ENCODE measurements at regions not wholly inside any gene's neighbourhood (a gene's known extent, or its start where the extent isn't known, plus 50 kb on each side); places are given as distances from the start of the nearest gene placed in this dataset.
"Not testable (repeated sequence)": the region's sequence is repeated elsewhere in the genome, so short reads cannot be mapped to it uniquely, and the experiment has no call there.

DNA sequence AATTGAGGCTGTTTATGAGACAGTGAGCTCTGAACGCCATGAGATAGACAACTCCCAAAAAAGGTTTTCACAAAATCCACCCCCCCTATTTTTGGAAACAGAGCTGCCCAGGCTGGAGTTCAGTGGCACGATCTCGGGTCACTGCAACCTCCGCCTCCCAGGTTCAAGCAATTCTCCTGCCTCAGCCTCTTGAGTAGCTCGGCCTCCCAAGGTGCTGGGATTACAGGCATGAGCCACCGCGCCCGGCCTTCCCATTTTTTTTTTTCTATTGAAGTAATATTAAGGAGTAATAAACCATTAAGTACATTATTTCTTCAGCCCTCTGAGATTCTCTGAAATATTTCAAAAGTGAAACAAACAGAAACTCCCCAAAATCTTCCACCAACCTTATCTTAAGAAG, 252.8 kb upstream of the NETO1 start:
- no peak overlapping the region for H3K27ac ChIP-seq (ENCODE audit: low read depth, low read length)
- no peak for DNase-seq (ENCODE audit: low read depth, low spot score)
- H3K4me3 ChIP-seq (ENCODE audit: low read depth, low read length): no peak overlapping the region
- TF ChIP-seq, protein P1, sequence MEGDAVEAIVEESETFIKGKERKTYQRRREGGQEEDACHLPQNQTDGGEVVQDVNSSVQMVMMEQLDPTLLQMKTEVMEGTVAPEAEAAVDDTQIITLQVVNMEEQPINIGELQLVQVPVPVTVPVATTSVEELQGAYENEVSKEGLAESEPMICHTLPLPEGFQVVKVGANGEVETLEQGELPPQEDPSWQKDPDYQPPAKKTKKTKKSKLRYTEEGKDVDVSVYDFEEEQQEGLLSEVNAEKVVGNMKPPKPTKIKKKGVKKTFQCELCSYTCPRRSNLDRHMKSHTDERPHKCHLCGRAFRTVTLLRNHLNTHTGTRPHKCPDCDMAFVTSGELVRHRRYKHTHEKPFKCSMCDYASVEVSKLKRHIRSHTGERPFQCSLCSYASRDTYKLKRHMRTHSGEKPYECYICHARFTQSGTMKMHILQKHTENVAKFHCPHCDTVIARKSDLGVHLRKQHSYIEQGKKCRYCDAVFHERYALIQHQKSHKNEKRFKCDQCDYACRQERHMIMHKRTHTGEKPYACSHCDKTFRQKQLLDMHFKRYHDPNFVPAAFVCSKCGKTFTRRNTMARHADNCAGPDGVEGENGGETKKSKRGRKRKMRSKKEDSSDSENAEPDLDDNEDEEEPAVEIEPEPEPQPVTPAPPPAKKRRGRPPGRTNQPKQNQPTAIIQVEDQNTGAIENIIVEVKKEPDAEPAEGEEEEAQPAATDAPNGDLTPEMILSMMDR (IDR thresholded peaks at IDR 0.05; ENCODE audit: low read depth, low read length): no peak
- H3K27me3 ChIP-seq (ENCODE audit: control insufficient read depth, insufficient read depth, low read length): no peaks in the 10 kb centered on the region
- ChIA-PET CTCF (interaction anchor here (0.6 to 0.8 kb wide), 2 partner anchors 9 to 15 kb away, joined by 3 read pairs; no protein-coding TSS in a partner anchor), POLR2A (no interaction called here)
- H3K9me3 ChIP-seq (ENCODE audit: control insufficient read depth, insufficient read depth, low read length): no peaks in the 10 kb centered on the region

DNA sequence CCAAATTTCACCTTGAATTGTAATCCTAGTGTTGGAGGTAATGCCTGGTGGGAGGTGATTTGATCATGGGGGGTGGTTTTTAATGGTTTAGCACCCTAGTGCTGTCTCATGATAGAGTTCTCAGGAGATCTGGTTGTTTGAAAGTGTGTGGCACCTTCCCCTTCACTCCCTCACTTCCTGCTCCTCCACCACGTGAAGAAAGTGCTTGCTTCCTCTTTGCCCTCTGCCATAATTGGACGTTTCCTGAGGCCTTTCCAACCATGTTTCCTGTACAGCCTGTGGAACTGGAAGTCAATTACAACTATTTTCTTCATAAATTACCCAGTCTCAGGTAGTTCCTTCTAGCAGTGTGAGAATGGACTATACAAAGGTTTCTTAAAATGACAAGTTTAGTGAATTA, 251.8 kb upstream of the NETO1 start:
- H3K4me3 ChIP-seq (ENCODE audit: low read depth, low read length): no peak overlapping the region
- H3K27me3 ChIP-seq (ENCODE audit: control insufficient read depth, insufficient read depth, low read length): no peaks in the 10 kb centered on the region
- no peak overlapping the region for H3K27ac ChIP-seq (ENCODE audit: low read depth, low read length)
- CTCF ChIA-PET: no interaction called here
- POLR2A ChIA-PET: no interaction called here
- H3K9me3 ChIP-seq (ENCODE audit: control insufficient read depth, insufficient read depth, low read length): no peaks in the 10 kb centered on the region
- DNase-seq (ENCODE audit: low read depth, low spot score): no peak
- TF ChIP-seq, protein P1 (IDR thresholded peaks at IDR 0.05; ENCODE audit: low read depth, low read length): no peak

- TF ChIP-seq, protein P1 (IDR thresholded peaks at IDR 0.05; ENCODE audit: low read depth, low read length): no peak
- POLR2A ChIA-PET: interaction anchor here (0.5 kb wide), 1 partner anchor 1027 kb away, joined by 4 read pairs; no protein-coding TSS in a partner anchor
Observed at GRCh38 chr18:73118121-73118816, 250.5 kb upstream of the NETO1 start.

DNA sequence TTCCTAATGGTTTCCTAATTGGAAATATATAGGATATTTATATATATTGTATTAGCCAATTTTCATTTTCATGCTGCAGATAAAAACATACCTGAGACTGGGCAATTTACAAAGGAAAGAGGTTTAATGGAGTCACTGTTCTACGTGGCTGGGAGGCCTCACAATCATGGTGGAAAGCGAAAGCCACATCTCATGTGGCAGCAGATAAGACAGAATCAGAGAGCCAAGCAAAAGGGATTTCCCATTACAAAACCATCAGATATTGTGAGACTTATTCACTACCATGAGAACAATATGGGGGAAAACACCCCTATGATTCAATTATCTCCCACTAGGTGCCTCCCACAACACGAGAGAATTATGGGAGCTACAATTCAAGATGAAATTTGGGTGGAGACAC, 242.5 kb upstream of the NETO1 start:
- H3K4me3 ChIP-seq (ENCODE audit: low read depth, low read length): no peak overlapping the region
- H3K27me3 ChIP-seq (ENCODE audit: control insufficient read depth, insufficient read depth, low read length): no peaks in the 10 kb centered on the region
- DNase-seq (ENCODE audit: low read depth, low spot score): no peak
- H3K9me3 ChIP-seq (ENCODE audit: control insufficient read depth, insufficient read depth, low read length): no peaks in the 10 kb centered on the region
- H3K27ac ChIP-seq (ENCODE audit: low read depth, low read length): no peak overlapping the region
- POLR2A ChIA-PET: no interaction called here
- TF ChIP-seq, protein P1 (IDR thresholded peaks at IDR 0.05; ENCODE audit: low read depth, low read length): no peak
- CTCF ChIA-PET: no interaction called here

More at GRCh38 chr18:73118121-73118816, 250.5 kb upstream of the NETO1 start:
- CTCF ChIA-PET: interaction anchor here (0.9 to 1.4 kb wide), 3 partner anchors 17 to 999 kb away, joined by 3 to 4 read pairs (median 3); no protein-coding TSS in a partner anchor
- peak; percentile 32 for DNase-seq (ENCODE audit: low read depth, low spot score)
- H3K9me3 ChIP-seq (ENCODE audit: control insufficient read depth, insufficient read depth, low read length): no peaks in the 10 kb centered on the region
- H3K4me3 ChIP-seq (ENCODE audit: low read depth, low read length): no peak overlapping the region
- H3K27ac ChIP-seq (ENCODE audit: low read depth, low read length): no peak overlapping the region
- H3K27me3 ChIP-seq (ENCODE audit: control insufficient read depth, insufficient read depth, low read length): no peaks in the 10 kb centered on the region

DNA sequence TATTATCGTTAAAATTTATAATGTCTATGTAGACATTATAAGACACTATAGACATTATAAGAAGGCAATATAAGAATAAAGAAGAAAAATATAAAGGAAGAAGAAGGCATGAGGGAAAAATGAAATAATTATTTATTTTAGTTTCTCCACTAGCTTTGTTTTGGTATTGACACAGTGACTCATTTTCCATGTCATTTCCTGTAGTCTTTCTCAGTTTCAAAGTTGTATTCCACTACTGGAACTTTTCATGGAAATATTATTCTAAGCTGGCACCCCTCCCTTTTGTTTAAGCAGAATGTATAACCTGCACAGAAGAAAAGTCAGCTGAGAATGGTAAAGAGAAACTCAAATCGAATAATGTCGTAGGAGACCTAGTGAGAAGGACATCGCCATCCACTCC, 234.2 kb upstream of the NETO1 start:
- Histone ChIP-seq H3K27me3 (ENCODE audit: control insufficient read depth, insufficient read depth, low read length) (no peaks in the 10 kb centered on the region), H3K4me3 (ENCODE audit: low read depth, low read length) (no peak overlapping the region), H3K27ac (ENCODE audit: low read depth, low read length) (no peak overlapping the region), H3K9me3 (ENCODE audit: control insufficient read depth, insufficient read depth, low read length) (no peaks in the 10 kb centered on the region)
- CTCF ChIA-PET: interaction anchor here (1.2 to 1.6 kb wide), 2 partner anchors 34 to 740 kb away, joined by 3 to 4 read pairs; no protein-coding TSS in a partner anchor
- POLR2A ChIA-PET: no interaction called here
- TF ChIP-seq, protein P1 (IDR thresholded peaks at IDR 0.05; ENCODE audit: low read depth, low read length): no peak
- DNase-seq (ENCODE audit: low read depth, low spot score): no peak

DNA sequence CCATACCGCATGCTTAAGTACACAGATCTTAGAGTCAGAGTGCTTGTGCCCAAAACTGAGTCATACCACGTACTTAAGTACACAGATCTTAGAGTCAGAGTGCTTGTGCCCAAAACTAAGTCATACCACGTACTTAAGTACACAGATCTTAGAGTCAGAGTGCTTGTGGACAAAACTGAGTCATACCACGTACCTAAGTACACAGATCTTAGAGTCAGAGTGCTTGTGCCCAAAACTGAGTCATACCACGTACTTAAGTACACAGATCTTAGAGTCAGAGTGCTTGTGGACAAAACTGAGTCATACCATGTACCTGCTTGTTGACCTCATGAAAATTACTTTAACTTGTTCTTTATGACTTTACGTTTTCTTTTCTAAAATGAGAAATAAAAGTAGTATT, 233.7 kb upstream of the NETO1 start:
- DNase-seq (ENCODE audit: low read depth, low spot score); H3K27ac ChIP-seq (ENCODE audit: low read depth, low read length); H3K4me3 ChIP-seq (ENCODE audit: low read depth, low read length); H3K9me3 ChIP-seq (ENCODE audit: control insufficient read depth, insufficient read depth, low read length); POLR2A ChIA-PET; H3K27me3 ChIP-seq (ENCODE audit: control insufficient read depth, insufficient read depth, low read length): not testable (repeated sequence)
- CTCF ChIA-PET: interaction anchor here (1.2 kb wide), 1 partner anchor 741 kb away, joined by 3 read pairs; no protein-coding TSS in a partner anchor
